ENCODE measurements at regions not wholly inside any gene's neighbourhood (a gene's known extent, or its start where the extent isn't known, plus 50 kb on each side); places are given as distances from the start of the nearest gene placed in this dataset.

DNA sequence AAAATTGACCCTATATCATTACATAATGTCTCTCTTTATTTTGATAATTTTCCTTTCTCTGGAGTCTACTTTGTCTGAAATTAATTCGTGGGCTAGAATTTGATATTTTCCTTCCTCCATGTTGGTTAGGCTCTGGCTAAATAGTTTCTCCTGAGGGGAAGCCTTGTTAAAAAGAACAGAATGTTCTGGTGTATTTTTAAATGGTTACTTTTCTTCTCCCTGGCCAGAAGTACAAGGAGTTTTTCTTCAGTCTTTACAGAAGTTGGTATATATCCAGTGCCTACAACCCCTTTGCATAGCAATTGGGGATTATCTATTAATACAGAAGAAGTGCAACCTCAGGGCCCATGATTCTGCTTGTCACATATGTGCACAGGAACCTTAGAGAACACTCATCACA is 185.6 kb upstream of the RAB4A start:
- Histone ChIP-seq H3K9me3 (peaks cover 12% of the 10 kb centered on the region), H3K36me3 (ENCODE audit: low read depth) (no peaks in the 10 kb centered on the region), H3K4me1 (ENCODE audit: low read depth) (no peaks in the 10 kb centered on the region), H3K4me3 (no peak overlapping the region)
- intact Hi-C loops (cut with DNase I, micrococcal nuclease) = no loop called here
- no peak for ATAC-seq
- no peak for DNase-seq
- TF ChIP-seq, protein P1, sequence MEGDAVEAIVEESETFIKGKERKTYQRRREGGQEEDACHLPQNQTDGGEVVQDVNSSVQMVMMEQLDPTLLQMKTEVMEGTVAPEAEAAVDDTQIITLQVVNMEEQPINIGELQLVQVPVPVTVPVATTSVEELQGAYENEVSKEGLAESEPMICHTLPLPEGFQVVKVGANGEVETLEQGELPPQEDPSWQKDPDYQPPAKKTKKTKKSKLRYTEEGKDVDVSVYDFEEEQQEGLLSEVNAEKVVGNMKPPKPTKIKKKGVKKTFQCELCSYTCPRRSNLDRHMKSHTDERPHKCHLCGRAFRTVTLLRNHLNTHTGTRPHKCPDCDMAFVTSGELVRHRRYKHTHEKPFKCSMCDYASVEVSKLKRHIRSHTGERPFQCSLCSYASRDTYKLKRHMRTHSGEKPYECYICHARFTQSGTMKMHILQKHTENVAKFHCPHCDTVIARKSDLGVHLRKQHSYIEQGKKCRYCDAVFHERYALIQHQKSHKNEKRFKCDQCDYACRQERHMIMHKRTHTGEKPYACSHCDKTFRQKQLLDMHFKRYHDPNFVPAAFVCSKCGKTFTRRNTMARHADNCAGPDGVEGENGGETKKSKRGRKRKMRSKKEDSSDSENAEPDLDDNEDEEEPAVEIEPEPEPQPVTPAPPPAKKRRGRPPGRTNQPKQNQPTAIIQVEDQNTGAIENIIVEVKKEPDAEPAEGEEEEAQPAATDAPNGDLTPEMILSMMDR (IDR thresholded peaks at IDR 0.05) = no peak

DNA sequence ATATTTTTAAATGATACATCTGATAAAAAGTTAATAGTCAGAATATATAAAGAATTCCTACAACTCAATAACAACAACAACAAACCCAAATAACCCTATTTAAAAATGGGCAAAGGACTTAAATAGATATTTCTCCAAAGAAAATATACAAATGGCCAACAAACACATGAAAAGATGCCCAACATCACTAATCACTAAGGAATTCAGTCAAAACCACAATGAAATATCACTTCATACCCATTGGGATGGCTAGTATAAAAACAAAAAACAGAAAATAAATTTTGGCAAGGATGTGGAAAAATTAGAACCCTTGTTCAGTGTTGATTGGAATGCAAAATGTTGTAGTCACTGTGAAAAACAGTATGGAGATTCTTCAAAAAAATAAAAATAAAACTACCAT is 184.8 kb upstream of the RAB4A start:
- Histone ChIP-seq H3K4me3 (no peak overlapping the region), H3K36me3 (ENCODE audit: low read depth) (no peaks in the 10 kb centered on the region), H3K9me3 (peaks cover 12% of the 10 kb centered on the region), H3K4me1 (ENCODE audit: low read depth) (no peaks in the 10 kb centered on the region)
- DNase-seq (no peak), ATAC-seq (no peak)
- intact Hi-C loops (cut with DNase I, micrococcal nuclease) = no loop called here
- TF ChIP-seq, protein P1 (IDR thresholded peaks at IDR 0.05) = no peak

DNA sequence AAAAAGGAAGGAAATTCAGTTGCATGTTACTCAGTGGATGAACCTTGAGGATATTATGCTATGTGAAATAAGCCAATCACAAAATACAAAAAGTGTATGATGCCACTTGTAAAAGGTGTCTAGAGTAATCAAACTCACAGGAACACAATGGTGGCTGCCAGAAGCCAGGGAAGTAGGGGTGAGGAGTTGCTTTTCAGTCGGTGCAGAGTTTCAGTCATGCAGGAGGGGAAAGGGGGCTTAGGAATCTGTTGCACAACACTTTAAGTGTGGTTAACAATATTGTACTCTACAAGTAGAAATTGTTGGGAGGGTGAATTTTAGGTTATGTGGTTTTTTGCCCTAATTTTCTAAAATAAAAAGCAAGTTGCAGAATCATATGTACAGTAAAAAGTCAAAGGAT is 184.2 kb upstream of the RAB4A start:
- ATAC-seq = no peak
- TF ChIP-seq, protein P1 (IDR thresholded peaks at IDR 0.05) = no peak
- Histone ChIP-seq H3K4me3 (no peak overlapping the region), H3K9me3 (peaks cover 12% of the 10 kb centered on the region), H3K36me3 (ENCODE audit: low read depth) (no peaks in the 10 kb centered on the region), H3K4me1 (ENCODE audit: low read depth) (no peaks in the 10 kb centered on the region)
- intact Hi-C loops (cut with DNase I, micrococcal nuclease) = no loop called here
- no peak for DNase-seq

DNA sequence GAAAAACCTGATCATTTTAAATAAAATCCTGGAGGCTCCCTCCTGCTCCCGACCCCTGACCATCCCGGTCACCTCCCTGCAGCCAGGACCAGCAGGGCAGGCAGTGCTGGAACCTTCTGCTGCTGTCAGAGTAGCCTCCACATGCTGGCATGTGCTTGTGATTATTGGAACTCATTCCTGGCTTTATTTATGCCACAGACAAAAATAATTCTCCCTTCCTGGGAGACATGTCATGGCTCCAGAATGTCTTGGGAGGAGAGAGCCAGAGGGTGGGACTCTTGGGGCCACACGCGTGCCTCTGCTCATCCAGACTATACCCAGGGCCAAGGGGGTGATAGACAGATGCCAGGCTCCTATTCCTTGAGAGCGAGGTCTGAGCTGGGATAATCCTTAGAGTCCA is 183.6 kb upstream of the RAB4A start:
- intact Hi-C loops (cut with DNase I, micrococcal nuclease) = no loop called here
- ATAC-seq (no peak), DNase-seq (no peak)
- no peaks in the 10 kb centered on the region for H3K4me1 ChIP-seq (ENCODE audit: low read depth)
- H3K36me3 ChIP-seq (ENCODE audit: low read depth) = no peaks in the 10 kb centered on the region
- H3K9me3 ChIP-seq = peaks cover 7% of the 10 kb centered on the region
- H3K4me3 ChIP-seq = no peak overlapping the region
- TF ChIP-seq, protein P1 (IDR thresholded peaks at IDR 0.05) = no peak

DNA sequence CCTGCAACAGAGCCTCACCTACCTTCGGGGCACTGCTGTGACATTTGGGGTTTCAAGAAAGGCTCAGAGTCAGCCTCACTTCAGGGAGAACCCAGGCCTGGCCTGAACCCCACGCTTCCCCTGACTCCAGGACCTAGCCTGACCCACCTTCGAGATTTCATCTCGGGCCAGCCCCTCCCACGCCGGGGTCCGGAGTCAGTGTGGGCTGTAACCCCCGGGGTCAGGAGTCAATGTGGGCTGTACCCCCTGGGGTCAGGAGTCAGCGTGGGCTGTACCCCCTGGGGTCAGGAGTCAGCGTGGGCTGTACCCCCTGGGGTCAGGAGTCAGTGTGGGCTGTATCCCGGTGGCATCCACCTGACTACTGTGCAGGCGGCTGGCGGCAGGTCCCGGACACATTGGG is 183.0 kb upstream of the RAB4A start:
- Histone ChIP-seq H3K36me3 (ENCODE audit: low read depth) (no peaks in the 10 kb centered on the region), H3K9me3 (peaks cover 1% of the 10 kb centered on the region), H3K4me1 (ENCODE audit: low read depth) (peaks cover 3% of the 10 kb centered on the region), H3K4me3 (no peak overlapping the region)
- TF ChIP-seq, protein P1 (IDR thresholded peaks at IDR 0.05) = no peak
- ATAC-seq = no peak
- intact Hi-C loops (cut with DNase I, micrococcal nuclease) = no loop called here
- no peak for DNase-seq

DNA sequence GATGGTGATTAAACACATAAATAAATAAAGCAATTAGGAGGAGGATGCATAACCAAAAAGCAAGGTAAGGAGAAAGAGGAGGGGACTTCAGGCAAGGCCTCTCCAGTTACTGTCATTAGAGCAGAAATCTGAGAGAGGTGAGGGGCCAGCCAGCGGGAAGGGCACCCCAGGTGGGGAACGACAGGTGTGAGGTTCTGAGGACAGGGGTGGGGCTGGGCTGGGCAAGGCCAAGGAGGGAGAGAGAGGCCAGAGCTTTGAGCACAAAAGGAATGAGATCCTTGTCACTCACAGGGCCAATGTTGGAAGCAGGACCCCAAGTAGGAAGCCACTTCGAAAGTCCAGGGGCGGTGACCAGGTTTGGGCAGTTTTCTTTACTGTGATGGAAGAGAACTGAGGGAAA is 182.2 kb upstream of the RAB4A start:
- TF ChIP-seq, protein P1 (IDR thresholded peaks at IDR 0.05) = no peak
- Histone ChIP-seq H3K36me3 (ENCODE audit: low read depth) (no peaks in the 10 kb centered on the region), H3K4me1 (ENCODE audit: low read depth) (peaks cover 9% of the 10 kb centered on the region), H3K9me3 (no peaks in the 10 kb centered on the region), H3K4me3 (no peak overlapping the region)
- intact Hi-C loops (cut with DNase I, micrococcal nuclease) = no loop called here
- ATAC-seq (no peak), DNase-seq (no peak)

Measured in mucosa of descending colon (tissue), 3 donors.